ENCODE measurements at regions not wholly inside any gene's neighbourhood (a gene's known extent, or its start where the extent isn't known, plus 50 kb on each side); places are given as distances from the start of the nearest gene placed in this dataset.

DNA sequence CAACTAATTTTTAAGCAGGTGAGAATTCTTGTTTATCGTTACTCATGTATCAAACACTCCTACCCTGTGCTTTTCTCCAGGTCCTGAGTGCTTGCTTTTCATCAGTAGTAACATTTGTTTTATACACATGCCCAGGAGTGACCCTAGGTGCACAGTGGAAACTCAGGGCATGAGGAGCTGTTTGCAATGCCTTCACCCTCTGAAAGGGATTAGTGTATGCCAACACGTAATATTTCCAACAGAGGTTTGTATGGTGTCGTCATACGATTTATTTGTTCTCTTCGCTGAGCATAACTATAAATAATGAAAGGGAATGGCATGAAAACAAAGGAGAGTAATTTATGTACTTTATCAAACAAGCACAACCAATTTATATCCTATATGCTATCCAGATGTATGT is 537.4 kb upstream of the MMS22L start:
- no peak for DNase-seq

DNA sequence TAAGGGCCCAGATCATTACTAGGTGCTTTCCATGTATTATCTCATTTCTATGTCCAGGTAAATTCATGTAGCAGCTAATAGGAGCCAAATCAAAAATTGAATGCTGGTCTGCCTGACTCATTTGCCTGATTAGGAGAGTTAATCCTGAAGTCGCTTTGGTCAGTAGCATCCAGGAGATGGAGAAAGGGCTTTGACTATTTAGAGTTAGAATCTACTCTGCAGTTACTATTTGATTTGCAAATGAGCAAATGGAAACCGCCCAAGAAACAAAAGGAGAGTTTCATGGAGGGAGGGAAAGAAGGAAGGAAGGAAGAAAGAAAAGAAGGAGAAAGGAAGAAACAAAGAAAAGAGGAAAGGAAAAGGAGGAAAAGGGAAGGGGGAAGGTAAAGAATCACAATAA is 539.6 kb upstream of the MMS22L start:
- no peak for DNase-seq

DNA sequence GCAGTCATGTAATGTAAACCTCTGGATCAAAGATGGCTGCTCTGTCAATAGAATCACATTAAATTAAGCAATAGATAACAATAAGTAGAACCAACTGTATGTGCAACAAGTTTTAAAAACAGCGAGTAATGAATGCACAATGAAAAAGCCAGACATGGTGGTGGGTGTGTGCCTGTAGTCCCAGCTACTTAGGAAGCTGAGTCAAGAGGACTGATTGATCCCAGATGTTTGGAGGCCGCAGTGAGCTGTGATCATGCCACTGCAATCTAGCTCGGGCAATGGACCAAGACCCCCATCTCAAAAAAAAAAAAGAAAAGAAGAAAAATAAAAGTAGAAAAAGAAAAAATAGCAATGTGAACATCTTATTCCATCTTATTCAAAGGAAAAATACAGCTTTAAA is 558.7 kb upstream of the MMS22L start:
- DNase-seq: no peak

DNA sequence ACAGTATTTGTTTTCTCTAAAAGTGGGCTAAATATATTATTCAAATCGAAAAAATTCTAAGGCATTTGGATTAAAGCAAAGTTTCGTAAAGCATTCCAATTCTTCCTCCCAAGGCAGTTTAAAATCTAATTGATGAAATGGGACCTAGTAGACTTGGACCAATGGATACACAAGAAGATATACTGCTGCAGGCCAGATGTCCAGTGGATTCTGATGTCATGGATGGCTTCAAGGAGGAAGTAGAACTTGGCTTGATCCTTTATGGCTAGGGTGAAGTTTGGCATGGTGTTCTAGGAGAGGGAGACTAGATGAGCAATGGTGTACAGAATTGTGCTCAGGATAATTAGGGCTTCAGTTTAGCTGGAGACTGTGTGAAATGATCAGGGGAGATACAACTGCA is 559.5 kb upstream of the MMS22L start:
- DNase-seq: no peak

DNA sequence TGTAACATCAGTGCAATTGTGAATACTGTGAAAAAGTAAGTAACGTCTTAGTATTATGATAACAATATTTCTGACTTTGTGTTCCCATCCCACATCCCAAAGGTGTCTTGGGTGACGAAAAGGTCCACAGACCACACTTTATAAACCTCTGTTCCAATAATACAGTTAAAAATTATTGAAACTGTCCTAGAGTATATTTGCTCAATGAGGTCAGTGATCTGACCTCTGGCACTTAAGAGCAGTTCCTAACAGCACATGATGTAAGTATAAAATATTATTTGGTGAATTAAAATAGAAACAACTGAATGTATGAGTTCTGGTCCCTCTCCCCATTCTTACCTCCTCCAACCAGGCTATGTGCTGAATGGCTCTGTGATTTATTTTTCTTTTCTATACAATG is 566.4 kb upstream of the MMS22L start:
- no peak for DNase-seq

DNA sequence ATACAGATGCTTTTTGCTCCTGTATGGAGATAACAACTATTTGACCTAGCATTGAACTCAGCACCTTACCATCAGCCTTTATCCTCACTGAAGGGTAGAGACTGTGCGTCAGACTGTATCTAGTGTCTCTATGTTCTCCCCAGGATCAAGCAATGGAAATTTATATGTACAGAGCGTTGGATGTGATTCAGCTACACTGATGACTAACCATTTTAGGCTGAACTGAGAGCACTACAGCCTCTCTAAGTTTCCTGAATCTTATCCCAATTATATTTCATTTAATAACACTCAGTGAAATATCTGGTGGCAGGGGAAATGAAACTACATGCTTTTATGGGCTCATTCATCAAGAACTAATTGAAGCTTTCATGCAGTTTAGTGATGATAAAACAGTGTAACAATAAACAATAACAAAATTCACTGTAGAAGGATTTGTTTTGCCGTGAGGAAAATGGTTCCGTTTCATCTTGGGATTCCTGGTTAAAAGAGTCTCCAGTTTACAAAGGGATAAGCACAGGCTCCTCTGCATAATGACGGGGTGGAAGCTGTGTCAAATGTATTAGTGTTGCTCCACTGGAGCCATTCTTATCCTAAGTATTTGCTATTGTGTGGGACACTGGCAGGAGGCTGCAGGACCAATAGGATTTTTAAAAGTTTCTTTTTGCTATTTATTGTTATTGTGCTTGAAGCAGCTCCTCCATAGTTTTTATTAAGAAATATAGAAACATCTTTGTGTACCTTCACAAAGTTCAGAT is 567.6 kb upstream of the MMS22L start:
- DNase-seq: no peak

DNA sequence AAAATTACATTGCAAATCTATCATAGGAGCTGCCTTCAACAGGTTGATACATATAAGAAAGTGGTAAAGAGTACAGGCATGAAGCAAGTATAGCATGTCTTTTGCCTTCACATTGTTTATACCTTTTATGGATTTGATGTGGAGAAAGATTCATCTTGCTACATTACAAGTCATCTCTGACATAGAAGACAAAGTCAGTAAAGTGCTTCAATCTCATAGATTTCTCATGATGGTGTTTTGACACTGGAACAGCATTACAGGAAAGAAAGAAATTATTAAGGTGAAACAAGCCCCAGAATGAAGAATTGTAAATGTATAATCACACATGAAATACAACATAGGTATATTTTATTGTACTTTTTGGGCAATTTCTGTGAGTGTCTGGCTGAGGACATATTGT is 580.7 kb upstream of the MMS22L start:
- no peak for DNase-seq

DNA sequence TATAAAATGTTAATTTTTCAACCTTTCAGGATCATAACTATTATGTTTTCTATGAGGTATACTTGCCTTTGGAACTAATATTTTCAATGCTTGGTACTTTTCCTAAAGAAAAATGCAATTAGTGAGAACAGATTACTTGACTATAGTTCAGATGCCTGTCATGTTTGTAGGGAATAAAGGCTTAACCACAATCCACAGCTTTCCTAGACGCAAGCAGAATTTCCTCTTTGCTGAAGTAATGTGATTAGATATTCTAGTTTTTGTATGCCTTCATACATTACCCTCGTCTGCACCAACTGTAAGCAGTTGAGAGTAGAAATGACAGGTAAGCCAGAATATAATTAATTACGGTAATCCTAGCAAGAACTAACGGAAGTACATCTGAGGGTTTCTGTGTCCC is 581.4 kb upstream of the MMS22L start:
- no peak for DNase-seq

DNA sequence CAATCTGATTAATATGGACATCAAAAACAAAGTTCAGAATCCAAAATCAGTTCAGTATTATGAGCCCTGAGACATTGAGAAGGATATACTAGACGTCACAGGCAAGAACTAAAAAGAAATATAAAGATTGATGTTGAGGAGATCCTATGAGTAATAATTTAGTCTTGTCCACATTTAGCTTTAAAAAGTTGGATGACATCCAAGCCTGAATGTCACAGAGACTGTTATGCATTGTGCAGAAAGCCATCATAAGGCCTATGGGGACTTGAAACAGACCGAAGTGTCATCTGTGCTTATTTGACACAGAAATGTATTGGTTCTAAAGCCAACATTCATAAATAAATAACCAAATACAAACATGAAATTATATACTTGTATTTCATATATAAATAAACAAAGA is 581.8 kb upstream of the MMS22L start:
- no peak for DNase-seq

DNA sequence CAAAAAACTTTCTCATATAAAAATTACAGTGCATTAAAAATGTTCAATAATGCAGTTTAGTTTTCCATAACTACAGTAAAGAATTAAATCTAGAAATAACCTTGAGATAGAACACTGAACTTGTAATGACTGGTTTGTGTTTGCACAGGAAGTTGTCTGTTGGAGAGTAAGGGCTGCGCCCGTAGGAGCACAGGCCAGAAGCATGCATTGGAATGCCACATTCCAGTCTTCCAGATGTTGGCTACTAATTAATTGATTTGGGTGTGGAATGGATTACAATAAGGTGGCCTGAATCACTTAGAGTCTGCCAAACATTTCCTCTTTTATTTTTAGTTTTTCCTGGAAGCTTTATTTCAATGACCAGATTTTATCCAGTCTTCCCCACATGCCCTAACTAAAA is 582.6 kb upstream of the MMS22L start:
- DNase-seq: no peak

DNA sequence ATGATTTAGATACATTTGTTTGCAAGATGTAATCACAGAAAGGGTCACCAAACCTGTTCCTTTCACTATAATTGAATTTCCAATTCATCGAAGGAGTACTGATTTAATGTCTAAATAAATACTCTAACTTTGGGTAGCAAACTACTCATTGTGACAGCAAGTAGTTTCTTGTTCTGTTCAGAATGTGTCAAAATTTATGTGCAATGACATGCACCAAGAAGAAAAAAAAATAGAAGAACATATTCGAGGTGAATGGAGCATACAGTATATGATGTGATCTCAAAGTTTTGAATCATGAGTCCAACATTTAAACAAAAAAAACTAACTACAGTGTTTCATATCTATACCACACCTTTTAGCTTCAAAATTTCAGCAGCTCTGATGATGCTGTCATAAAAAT is 583.6 kb upstream of the MMS22L start:
- no peak for DNase-seq

DNA sequence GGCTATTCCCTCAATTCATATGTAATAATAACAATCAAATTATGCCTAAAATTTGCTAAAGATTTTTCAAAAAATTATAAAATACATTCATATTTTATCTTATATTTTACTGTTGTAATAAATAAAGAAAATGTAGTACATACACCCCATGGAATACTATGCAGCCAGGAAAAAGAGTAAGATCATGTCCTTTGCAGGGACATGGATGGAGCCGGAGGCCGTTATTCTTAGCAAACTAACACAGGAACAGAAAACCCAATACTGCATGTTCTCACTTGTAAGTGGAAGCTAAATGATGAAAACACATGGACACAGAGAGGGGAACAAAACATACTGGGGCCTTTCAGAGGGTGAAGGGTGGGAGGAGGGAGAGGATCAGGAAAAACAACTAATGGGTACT is 584.2 kb upstream of the MMS22L start:
- DNase-seq: no peak

DNA sequence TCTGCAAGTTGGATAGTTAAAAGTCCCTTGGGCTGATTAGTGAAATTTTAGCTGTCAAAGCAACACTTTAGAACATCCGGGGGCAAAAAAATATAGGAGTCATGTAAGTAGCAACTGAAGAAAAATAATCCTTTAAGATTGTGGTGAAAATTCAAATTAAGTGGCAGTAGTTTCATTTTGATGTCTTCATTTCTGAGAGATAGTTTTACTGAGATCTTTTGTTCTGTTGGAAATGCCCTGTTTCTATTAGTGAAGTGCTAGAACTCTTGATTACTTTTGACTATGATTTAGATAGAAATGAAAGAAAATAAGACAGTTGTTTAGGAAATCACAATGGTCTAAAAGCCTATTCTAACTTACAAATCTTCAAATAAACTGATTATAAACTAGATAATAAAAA is 587.3 kb upstream of the MMS22L start:
- DNase-seq: no peak

DNA sequence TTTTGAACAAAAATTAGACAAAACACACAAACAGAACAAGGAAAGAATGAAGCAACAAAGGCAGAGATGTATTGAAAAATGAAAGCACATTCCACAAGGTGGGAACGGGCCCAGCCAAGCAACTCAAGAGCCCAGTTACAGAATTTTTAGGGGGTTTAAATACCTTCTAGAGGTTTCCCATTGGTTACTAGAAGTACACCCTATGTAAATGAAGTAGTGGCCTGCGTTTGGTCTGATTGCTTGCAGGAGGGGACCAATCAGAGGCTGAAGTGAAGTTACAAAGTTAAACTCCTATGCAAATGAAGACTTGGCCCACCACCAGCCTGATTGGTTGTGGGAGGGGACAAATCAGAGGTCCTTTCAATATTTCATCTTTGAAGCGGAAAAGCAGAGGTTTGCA is 593.7 kb upstream of the MMS22L start:
- no peak for DNase-seq

DNA sequence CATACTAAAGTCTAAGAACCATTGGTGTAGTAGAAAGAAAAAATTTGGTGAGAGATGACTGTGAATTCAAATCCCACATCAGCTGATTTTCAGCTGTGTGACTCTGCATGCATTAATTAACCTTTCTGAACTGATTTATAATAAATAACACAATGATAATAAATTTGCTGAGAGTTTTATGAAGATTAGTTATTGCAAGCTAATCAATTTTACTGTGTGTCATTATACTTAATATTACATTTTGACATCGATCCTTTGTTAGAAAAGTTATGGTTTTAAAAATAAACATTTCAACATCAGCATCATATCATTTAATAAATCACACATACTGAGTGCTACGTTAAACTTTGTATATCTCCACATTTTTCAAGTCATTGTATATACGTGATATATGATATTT is 599.7 kb upstream of the MMS22L start:
- DNase-seq: no peak

DNA sequence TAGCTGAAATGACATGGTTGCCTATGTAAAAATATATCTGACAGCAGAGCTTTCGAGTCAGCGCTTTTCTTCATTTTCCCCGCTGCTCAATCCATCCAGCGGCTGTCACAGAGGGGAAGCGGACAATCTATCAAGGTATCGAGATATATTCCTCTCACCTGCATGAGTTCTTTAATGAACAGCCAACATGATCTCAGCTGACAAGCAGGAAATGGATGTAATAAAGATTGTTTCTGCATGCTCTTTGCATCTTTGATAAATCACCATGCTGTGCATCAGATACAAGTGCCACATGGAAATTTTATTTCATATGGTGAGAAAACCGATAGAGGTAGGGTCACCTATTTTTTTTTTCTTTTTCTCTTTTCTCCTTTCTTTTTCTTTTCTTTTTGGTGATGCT is 602.3 kb upstream of the MMS22L start:
- DNase-seq: no peak

DNA sequence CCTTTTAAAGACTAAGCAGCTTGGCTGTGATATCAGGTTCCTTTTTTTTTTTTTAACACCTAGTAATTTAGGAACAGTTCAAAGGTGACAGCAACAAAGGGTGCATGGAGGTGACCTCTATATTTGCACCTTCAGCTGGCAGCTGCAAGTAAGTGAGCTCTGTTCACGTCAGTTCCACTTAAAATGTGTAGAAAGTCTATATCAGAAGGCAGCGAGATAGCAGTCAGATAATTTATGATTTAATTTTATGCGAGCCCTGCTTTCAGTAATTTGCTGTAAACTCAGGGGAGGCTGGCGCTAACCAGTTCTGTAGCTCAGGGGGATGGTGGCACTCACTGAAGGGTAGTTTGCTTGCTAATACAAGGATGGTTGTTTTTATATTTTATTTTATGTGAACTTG is 602.8 kb upstream of the MMS22L start:
- no peak for DNase-seq

DNA sequence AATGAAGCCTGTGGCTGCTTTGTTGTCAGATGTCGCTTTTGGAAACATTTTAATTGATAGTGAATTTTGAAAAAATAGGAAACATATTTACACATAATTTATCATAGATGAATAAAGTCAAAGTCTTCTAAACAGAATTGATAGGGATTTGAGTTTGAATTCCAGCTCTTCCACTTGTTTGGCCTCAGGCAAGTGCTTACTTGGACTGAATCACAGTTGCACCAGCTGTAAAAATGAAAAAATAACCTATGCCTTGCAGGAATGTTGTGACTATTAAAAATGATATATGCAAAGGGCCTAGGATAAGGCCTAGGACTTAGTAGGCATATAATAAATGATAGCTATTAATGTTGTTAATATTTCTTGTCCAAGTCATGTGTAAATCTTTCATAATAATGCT is 618.5 kb upstream of the MMS22L start:
- DNase-seq: no peak

DNA sequence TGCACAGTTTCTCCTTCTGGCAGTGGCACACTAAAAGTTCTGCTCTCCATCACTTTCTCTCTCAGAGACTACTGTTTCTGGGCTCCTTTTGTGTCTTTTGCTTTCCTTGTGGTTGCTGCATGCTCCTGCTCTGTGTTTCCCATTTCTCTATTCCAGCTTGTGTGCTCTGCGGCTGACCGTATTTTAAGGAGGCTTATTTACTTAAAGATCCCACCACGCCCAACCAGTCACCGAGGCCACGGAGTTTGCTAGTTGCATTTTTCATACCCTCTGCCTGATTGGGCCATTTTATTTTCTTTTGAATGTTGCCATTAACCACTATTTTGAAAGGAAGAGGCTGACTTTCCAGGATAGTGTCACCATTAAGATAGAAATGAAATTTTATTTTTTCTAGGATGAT is 626.4 kb upstream of the MMS22L start:
- DNase-seq: no peak

DNA sequence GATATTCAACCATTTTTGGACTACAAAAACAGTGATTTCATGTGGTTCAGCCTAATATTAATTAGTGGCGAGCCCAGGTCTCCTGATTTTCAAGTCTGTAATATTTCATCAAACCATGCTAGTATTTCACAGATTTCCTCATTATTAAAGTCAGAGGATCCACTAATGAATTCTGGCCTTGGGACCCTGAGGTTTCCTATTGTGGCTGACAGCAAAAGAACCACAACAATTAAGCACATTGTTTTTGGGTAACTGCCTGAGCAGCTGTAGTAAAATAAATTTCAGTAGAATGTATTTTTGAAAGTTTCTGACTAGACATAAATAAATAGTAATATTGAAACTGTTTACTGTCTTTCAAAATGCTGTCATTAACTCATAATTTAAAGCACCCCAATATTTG is 630.7 kb upstream of the MMS22L start:
- no peak for DNase-seq

DNA sequence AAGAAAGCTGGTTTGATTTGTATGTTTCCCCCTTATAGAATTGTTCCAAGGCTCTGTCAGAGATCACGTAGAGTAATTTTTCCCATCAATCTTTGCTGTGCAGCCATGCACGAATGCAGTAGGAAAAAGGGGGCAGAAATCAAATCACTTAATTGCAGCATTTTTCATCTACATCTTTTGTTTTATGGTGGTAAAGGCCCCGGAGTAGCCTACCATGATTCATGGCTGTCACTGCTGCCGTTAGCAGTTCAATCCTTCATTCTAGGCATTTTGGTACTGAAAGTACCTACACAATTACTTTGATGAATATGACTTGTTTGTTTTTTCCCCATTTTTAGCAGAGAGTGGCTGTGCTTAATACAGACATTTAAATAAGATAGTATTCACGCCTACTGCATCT is 631.9 kb upstream of the MMS22L start:
- DNase-seq: no peak

DNA sequence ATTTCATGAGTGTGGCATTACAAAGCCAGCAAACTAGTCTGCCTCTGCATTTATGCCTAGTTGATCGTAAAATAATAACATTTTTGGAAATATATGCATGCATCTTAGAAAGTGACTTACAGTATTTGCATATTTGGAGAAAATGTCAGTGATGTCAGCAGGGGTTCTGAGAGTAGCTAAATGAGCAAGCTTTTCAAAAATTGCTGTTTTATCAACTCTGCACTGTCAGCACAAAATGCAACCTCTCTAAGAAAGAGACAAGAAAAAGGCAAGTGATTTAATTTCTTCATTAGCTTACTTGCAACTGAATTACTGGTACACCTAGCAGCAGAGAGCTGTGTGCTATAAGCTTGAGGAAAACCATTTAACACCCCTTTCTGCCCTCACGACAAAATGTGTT is 632.5 kb upstream of the MMS22L start:
- DNase-seq: no peak

DNA sequence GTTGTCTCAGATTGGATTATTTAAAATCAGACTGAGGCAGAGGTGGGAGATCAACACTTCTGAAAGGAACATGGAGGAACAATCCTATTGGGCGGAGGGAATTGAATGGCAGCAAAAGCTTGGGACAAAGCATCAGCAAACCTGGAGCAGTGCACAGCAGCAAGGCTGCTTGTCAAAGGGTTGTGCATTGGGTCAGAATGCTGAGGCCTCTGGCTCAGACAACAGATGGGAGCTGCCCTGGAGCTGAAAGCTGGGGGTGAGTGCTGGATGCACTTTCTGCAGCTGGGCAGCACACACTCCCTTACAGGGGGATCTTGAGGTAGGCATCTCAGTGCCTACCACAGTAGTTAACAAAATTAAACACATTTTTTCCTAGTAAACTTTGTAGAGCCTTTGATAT is 634.4 kb upstream of the MMS22L start:
- no peak for DNase-seq

DNA sequence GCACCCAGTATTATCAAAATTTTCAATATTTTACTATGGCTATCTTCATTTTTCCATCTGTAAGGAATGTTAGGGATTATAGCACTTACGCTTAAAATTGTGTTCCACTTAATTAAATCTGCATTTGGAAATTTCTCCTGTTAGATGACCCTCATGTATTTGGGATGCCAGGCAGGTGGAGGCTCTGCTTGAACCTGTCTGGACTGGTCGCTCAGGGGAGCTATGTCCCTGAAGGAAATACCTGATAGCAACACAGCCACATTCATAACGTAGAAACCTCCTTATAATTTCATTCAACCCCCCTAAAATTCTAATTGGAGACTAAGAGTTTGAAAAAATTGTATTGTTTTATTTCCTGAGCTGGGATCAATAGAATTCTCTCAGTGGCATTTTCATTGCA is 636.0 kb upstream of the MMS22L start:
- no peak for DNase-seq

DNA sequence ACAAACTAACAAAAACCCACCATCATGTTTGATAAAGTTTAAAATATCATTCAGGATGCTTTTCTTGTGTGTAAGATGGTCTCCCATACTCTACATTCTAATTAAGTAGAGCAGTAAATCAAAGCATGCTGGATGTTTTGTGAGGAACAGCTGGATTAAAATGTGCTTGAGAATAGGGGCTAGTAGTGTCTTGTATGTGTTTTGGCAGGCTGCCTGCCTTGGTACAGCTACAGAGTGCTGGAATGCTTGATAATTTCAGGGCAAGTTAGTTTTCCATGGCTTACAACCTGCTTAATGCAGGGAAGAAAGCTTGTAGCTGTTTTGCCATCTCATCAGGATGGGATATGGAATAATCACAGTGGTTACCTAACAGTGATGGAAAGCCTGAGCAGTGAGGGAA is 636.6 kb upstream of the MMS22L start:
- no peak for DNase-seq

DNA sequence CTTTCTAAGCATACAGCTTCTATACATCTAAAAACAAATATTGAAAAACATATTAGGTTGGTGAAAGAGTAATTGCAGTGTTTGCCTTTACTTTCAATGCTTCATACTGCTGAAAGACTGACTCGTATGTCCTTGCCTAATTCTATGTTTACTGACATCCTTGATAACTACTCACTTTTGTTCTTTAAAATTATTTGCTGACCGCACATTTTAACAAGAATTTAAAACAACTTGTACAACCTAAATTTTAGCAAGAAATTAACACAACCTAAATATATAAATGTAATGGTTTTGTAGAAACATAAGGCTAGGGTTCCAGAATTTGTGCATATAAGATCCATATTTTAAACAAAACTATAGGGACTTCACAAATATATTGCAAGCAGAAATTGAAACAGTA is 640.2 kb upstream of the MMS22L start:
- no peak for DNase-seq
